C1 segment of cervical spinal cord (tissue), 14 donors: ENCODE measurements at regions not wholly inside any gene's neighbourhood (a gene's known extent, or its start where the extent isn't known, plus 50 kb on each side); places are given as distances from the start of the nearest gene placed in this dataset.
A peak's percentile ranks its signal among the peaks of the same experiment; 100 is the strongest.

Source experiments
- DNase-seq, 14 donors: peaks; one replicate each; lab custom pipeline; 2025; lab: John Stamatoyannopoulos, UW

- DNase-seq = no peak
Measured at GRCh38 chr14:58783792-58784511, 146.2 kb downstream of the DACT1 start.

GRCh38 chr14:58784931-58785330 lies 147.2 kb downstream of the DACT1 start:
- no peak for DNase-seq

GRCh38 chr14:58785701-58786100 lies 147.9 kb downstream of the DACT1 start:
- no peak for DNase-seq

GRCh38 chr14:58787592-58787991 lies 149.8 kb downstream of the DACT1 start:
- peak in 1 of 14 donors; percentile 12 for DNase-seq

- DNase-seq = peak in 2 of 14 donors; percentile 14 to 57
Measured at GRCh38 chr14:58788655-58789503, 151.1 kb downstream of the DACT1 start.

- no peak for DNase-seq
Measured at GRCh38 chr14:58789736-58790135, 152.0 kb downstream of the DACT1 start.

GRCh38 chr14:58792416-58792815 lies 154.7 kb downstream of the DACT1 start:
- DNase-seq = no peak

GRCh38 chr14:58793131-58793740 lies 155.5 kb downstream of the DACT1 start:
- DNase-seq = no peak

GRCh38 chr14:58794993-58795762 lies 157.4 kb downstream of the DACT1 start:
- no peak for DNase-seq

GRCh38 chr14:58796242-58797009 lies 158.7 kb downstream of the DACT1 start:
- no peak for DNase-seq

GRCh38 chr14:58797010-58797429 lies 159.3 kb downstream of the DACT1 start:
- no peak for DNase-seq

GRCh38 chr14:58798173-58798572 lies 160.4 kb downstream of the DACT1 start:
- no peak for DNase-seq

- no peak for DNase-seq
Measured at GRCh38 chr14:58801086-58801485, 163.3 kb downstream of the DACT1 start.

GRCh38 chr14:58805057-58805456 lies 167.3 kb downstream of the DACT1 start:
- no peak for DNase-seq

GRCh38 chr14:58805605-58806409 lies 168.0 kb downstream of the DACT1 start:
- DNase-seq = no peak

- DNase-seq = no peak
Measured at GRCh38 chr14:58807191-58807590, 169.4 kb downstream of the DACT1 start.

GRCh38 chr14:58808828-58809227 lies 171.1 kb downstream of the DACT1 start:
- peak in 2 of 14 donors; percentile 7 to 40 for DNase-seq

GRCh38 chr14:58809520-58809919 lies 171.8 kb downstream of the DACT1 start:
- DNase-seq = no peak

- peak in 1 of 14 donors; percentile 43 for DNase-seq
Measured at GRCh38 chr14:58812050-58812910, 174.5 kb downstream of the DACT1 start.
